Heart left ventricle (tissue), 16 donors: ENCODE measurements at regions not wholly inside any gene's neighbourhood (a gene's known extent, or its start where the extent isn't known, plus 50 kb on each side); places are given as distances from the start of the nearest gene placed in this dataset.

Experiments used
- ATAC-seq, 4 donors: fragments of 200-7000 bp; cut with Tn5 transposase; one replicate each; pipeline ENCODE4 v1.9.1; 2020 to 2022; ENCODE audit warnings: moderate library complexity in 4 of 4, mild to moderate bottlenecking in 3 of 4, moderate number of reproducible peaks in 1 of 4
- DNase-seq, 5 donors: peaks; one replicate each; pipeline ENCODE4 v3.0.0-alpha.2; 2020
- H3K27ac ChIP-seq, 12 donors: fragments of 200-600 bp; sonication (generic) in 4 of 12; one replicate each; pipeline versions ENCODE4 v1.5.0 to v1.8.0; 2016 to 2022; ENCODE audit warnings: mild to moderate bottlenecking in 2 of 12
- H3K27me3 ChIP-seq, 9 donors: fragments of 200-600 bp; sonication (generic) in 2 of 9; one replicate each; pipeline versions ENCODE4 v1.5.1 to v1.8.0; 2016 to 2022; ENCODE audit warnings: mild to moderate bottlenecking in 3 of 9
- H3K36me3 ChIP-seq, 9 donors: fragments of 200-600 bp; sonication (generic) in 2 of 9; one replicate each; pipeline versions ENCODE4 v1.5.0 to v1.8.0; 2018 to 2022; ENCODE audit warnings: mild to moderate bottlenecking in 2 of 9
- H3K4me1 ChIP-seq, 12 donors: fragments of 200-600 bp; sonication (generic) in 4 of 12; one replicate each; pipeline versions ENCODE4 v1.5.0 to v1.8.0; 2016 to 2022; ENCODE audit warnings: mild to moderate bottlenecking in 3 of 12
- H3K4me3 ChIP-seq, 12 donors: fragments of 200-600 bp; sonication (generic) in 4 of 12; one replicate each; pipeline versions ENCODE4 v1.5.0 to v1.8.0; 2017 to 2022; ENCODE audit warnings: mild to moderate bottlenecking in 9 of 12, moderate library complexity in 4 of 12
- H3K9me3 ChIP-seq, 12 donors: fragments of 200-600 bp; sonication (generic) in 4 of 12; one replicate each; pipeline versions ENCODE4 v1.5.0 to v1.8.0; 2016 to 2022; ENCODE audit warnings: mild to moderate bottlenecking in 1 of 12
- CTCF ChIP-seq, 12 donors: fragments of 200-600 bp; sonication (generic) in 4 of 12; IDR thresholded peaks; one replicate each; pipeline versions ENCODE4 v1.5.0 to v1.8.0; 2018 to 2022; ENCODE audit warnings: antibody characterized with exemption in 12 of 12, mild to moderate bottlenecking in 5 of 12
- POLR2A ChIP-seq, 2 donors: fragments of 450-650 bp; IDR thresholded peaks; one replicate each; pipeline ENCODE4 v1.6.1; 2017; ENCODE audit warnings: antibody characterized with exemption in 2 of 2, mild to moderate bottlenecking in 2 of 2, moderate library complexity in 2 of 2
- WGBS, 4 donors: extraction: QIAGEN DNeasy Blood & Tissue Kit in 2 of 4; methylation state at CpG; one replicate each; pipeline versions ENCODE4 v1.1.5 to v1.1.7; 2013 to 2018; 5-methylcytosine and 5-hydroxymethylcytosine counted together
- intact Hi-C, 10 donors: fragments of 100-400 bp; cut with DNase I; formaldehyde crosslinking; loops; one replicate each; pipeline versions ENCODE4 v1.11.1 to v1.14.2; 2022
- donor health status: ischemic (EF 13 %, LVEDD 7.1; RV severe dilation, severe dysfunction).
- donor health status: healthy with polysubstance abuse.
- donor health status: DM: no; HTN: yes; CAD: no.
- donor health status: DM: no; HTN: no; CAD: no.
- donor health status: ischemic (EF 25% LVEDD 6.9; RV normal size, moderate dysfunction).
- donor health status: ischemic (EF 25% LVEDD 5.7; RV mildly dilated, moderate dysfunction).
- donor health status: healthy.
- donor health status: DM: yes; HTN: yes; CAD: no.
- donor health status: ischemic (EF 35%, LVEDD 5.7; RV mildly dilated, moderate dysfunction).
- donor health status: nonischemic (EF 11% LVEDD 7.7; RV severe dilation, severe dysfunction).
- donor health status: DM: yes; HTN: yes; CAD: no.
- donor health status: PGD.
- donor health status: ischemic (EF 29% LVEDD 5.4; RV normal size, mild dysfunction).
- donor health status: nonischemic (EF 23%, LVEDD 6.1; RV moderate dilation, normal function).

DNA sequence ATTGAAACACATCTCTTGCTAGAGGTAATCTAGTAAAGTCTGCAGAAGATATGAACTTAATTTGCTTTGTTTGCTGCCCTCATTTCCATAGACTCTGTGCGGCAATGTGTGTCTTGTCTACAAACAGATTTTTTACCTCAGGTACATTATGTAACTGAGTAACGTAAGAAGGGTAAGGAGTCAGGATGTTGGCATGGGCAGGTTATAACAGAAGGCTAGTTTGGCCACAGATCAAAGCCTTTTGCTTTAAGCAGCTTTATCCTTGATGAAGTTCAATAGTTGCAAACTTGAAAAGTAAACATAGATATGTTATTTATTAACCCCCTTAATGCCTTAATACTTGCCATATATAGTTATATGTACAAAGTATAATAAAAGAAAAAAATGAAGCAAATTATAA lies 391.6 kb upstream of the FKBP1C start:
- H3K36me3 ChIP-seq: no peaks in the 10 kb centered on the region
- no peak for TF ChIP-seq CTCF (IDR thresholded peaks at IDR 0.05)
- TF ChIP-seq POLR2A (IDR thresholded peaks at IDR 0.05): no peak
- 82 to 88% (median 86%) methylated on average over 2 of the region's 2 CpGs for WGBS, 4 donors
- H3K27ac ChIP-seq: no peak overlapping the region
- no peak overlapping the region for H3K4me3 ChIP-seq
- no peak for DNase-seq
- intact Hi-C loops: no loop called here
- no peak for ATAC-seq
- no peaks in the 10 kb centered on the region for H3K27me3 ChIP-seq
- no peaks in the 10 kb centered on the region for H3K4me1 ChIP-seq
- H3K9me3 ChIP-seq: peaks cover 0 to 22% (median 8%) of the 10 kb centered on the region in 12 donors

DNA sequence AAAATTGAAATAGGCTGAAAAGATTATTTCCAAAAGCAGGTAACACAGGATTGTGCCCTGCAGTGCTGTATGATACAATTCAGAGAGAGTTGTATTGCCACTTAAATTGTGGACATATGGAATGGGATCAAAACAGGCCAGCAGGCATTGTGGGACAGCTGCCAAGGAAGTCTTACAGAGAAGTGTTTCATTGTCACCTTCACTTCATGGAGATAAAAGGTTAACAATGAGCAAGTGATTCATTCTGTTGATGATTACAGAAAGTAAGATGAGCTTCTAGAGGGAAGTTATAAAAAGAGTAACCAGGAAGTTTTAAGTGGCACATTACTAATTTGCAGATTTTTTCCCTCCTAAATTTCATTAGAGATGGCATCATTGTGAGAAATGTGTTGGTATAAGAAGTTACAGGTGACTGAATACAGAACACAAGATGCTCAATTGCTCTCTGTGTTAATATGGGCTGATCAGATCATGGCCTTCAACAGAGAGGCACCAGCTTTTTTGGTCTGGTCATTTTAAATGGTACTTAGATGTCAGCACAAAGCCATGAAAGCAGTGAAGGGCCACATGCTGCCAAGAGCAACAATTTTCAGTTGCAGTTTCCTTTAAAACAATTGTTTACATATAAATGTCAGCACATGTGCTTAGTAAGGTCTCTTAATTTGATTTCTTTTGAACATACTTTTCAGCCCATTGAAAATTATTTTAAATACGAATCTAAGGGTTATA lies 402.5 kb upstream of the FKBP1C start:
- H3K27ac ChIP-seq: no peak overlapping the region
- H3K4me1 ChIP-seq: no peaks in the 10 kb centered on the region
- H3K4me3 ChIP-seq: no peak overlapping the region
- ATAC-seq: no peak
- peaks cover 0 to 5% (median 0%) of the 10 kb centered on the region in 12 donors for H3K9me3 ChIP-seq
- WGBS, 4 donors: 37 to 59% (median 51%) methylated on average over 1 of the region's 1 CpG
- TF ChIP-seq CTCF (IDR thresholded peaks at IDR 0.05): no peak
- no peak for TF ChIP-seq POLR2A (IDR thresholded peaks at IDR 0.05)
- H3K27me3 ChIP-seq: no peaks in the 10 kb centered on the region
- no peaks in the 10 kb centered on the region for H3K36me3 ChIP-seq
- intact Hi-C loops: no loop called here
- DNase-seq: no peak

GRCh38 chr6:62805431-62805830 lies 405.8 kb upstream of the FKBP1C start:
- WGBS, 4 donors: 51 to 64% (median 59%) methylated on average over 4 of the region's 4 CpGs
- no peak for ATAC-seq
- H3K27ac ChIP-seq: no peak overlapping the region

DNA sequence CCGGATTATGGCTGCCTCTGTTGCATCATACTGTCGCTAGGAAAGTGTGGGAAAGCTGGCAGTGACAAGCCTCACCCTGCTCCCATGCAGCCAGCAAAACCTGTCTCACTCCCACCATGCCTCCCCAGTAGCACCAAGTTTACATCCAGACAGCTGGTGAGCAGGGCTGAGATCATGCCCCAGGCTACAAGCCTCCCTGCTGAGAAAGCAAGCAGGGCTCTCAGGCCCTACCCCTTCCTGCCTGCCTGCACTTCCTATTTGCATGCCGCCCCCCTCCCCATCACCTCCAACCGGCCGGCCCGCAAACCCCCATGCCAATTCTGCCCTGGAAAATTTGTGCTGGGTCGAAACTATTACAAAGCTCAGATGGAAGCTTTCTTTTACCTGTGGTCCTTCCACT lies 408.2 kb upstream of the FKBP1C start:
- no peak overlapping the region for H3K27ac ChIP-seq
- 81 to 89% (median 83%) methylated on average over 7 of the region's 7 CpGs for WGBS, 4 donors
- H3K27me3 ChIP-seq: no peaks in the 10 kb centered on the region
- no peaks in the 10 kb centered on the region for H3K4me1 ChIP-seq
- intact Hi-C loops: no loop called here
- H3K9me3 ChIP-seq: peaks cover 0 to 17% (median 0%) of the 10 kb centered on the region in 12 donors
- DNase-seq (no peak), ATAC-seq (no peak)
- H3K36me3 ChIP-seq: no peaks in the 10 kb centered on the region
- TF ChIP-seq CTCF (IDR thresholded peaks at IDR 0.05) (no peak), POLR2A (IDR thresholded peaks at IDR 0.05) (no peak)
- no peak overlapping the region for H3K4me3 ChIP-seq

More at GRCh38 chr6:62805431-62805830, 405.8 kb upstream of the FKBP1C start:
- H3K27me3 ChIP-seq: no peaks in the 10 kb centered on the region
- TF ChIP-seq POLR2A (IDR thresholded peaks at IDR 0.05): no peak
- TF ChIP-seq CTCF (IDR thresholded peaks at IDR 0.05): no peak
- no peak overlapping the region for H3K4me3 ChIP-seq
- intact Hi-C loops: no loop called here
- DNase-seq: no peak
- H3K9me3 ChIP-seq: peaks cover 0 to 17% (median 0%) of the 10 kb centered on the region in 12 donors
- no peaks in the 10 kb centered on the region for H3K36me3 ChIP-seq
- no peaks in the 10 kb centered on the region for H3K4me1 ChIP-seq
